Subcutaneous abdominal adipose tissue (tissue), 5 donors: ENCODE measurements at regions not wholly inside any gene's neighbourhood (a gene's known extent, or its start where the extent isn't known, plus 50 kb on each side); places are given as distances from the start of the nearest gene placed in this dataset.

Source experiments
- H3K27ac ChIP-seq: one replicate; pipeline ENCODE4 v1.7.0; 2013; ENCODE audit warnings: low read depth, mild to moderate bottlenecking, inconsistent platforms, low read length, moderate library complexity
- H3K27me3 ChIP-seq, 5 donors: one replicate each; pipeline ENCODE4 v1.7.0; 2013; ENCODE audit warnings: low read length in 5 of 5, inconsistent platforms in 1 of 5; ENCODE audit not compliant: control insufficient read depth in 5 of 5, insufficient read depth in 4 of 5
- H3K36me3 ChIP-seq, 5 donors: one replicate each; pipeline ENCODE4 v1.7.0; 2013; ENCODE audit warnings: low read length in 5 of 5; ENCODE audit not compliant: control insufficient read depth in 5 of 5, insufficient read depth in 5 of 5
- H3K4me1 ChIP-seq, 5 donors: one replicate each; pipeline ENCODE4 v1.7.0; 2013; ENCODE audit warnings: low read length in 5 of 5, mild to moderate bottlenecking in 3 of 5, moderate library complexity in 1 of 5; ENCODE audit not compliant: control insufficient read depth in 5 of 5, insufficient read depth in 5 of 5
- H3K4me3 ChIP-seq, 5 donors: one replicate each; pipeline ENCODE4 v1.7.0; 2013; ENCODE audit warnings: low read length in 5 of 5, low read depth in 1 of 5
- H3K9ac ChIP-seq, 5 donors: one replicate each; pipeline ENCODE4 v1.7.0; 2013; ENCODE audit warnings: low read length in 5 of 5, mild to moderate bottlenecking in 4 of 5, moderate library complexity in 3 of 5
- H3K9me3 ChIP-seq, 5 donors: one replicate each; pipeline ENCODE4 v1.7.0; 2013; ENCODE audit warnings: low read length in 5 of 5; ENCODE audit not compliant: control insufficient read depth in 5 of 5
- donor health status: healthy.
- donor health status: healthy.
- donor health status: healthy.
- donor health status: healthy.
- donor health status: healthy.

GRCh38 chr10:123535386-123535785 lies 130.8 kb upstream of the GPR26 start:
- Histone ChIP-seq H3K4me1 (peaks cover 0 to 13% (median 0%) of the 10 kb centered on the region in 5 donors), H3K36me3 (no peaks in the 10 kb centered on the region), H3K27me3 (peaks cover 0 to 11% (median 4%) of the 10 kb centered on the region in 5 donors), H3K9me3 (peaks cover 0 to 5% (median 0%) of the 10 kb centered on the region in 5 donors), H3K9ac (no peak overlapping the region), H3K4me3 (no peak overlapping the region), H3K27ac (no peak overlapping the region)

DNA sequence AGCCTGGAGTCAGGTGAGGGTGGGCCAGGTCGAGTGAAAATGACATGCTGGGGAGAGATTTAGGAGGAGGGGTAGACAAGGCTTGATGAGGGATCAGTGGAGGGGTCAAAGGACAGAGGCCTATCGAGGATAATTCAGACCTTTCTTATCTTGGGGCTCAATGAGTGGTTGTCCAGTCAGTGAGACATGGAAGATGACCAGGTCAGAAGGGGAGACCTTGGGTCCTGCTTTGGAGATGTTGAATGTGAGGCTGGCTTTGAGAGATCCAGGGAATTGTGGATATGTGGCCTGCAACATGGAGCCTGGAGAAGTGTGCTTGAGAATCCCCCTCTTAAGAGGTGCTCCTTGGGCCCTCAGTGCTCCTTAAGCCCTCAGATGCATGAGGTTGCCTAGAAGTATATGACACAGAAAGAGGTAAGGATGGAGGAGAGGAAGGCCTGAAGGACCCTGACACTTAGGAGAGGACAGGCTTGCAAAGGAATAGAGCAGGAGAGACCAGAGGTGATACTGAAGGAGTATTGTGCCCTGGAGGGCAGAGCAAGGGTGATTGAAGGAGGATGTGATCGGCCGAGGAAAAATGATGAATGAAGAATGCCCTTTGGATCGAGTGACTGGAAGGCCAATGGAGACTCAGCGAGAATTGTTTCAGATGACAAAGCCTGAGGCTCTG lies 129.8 kb upstream of the GPR26 start:
- H3K4me1 ChIP-seq = peaks cover 0 to 13% (median 0%) of the 10 kb centered on the region in 5 donors
- no peaks in the 10 kb centered on the region for H3K36me3 ChIP-seq
- H3K27ac ChIP-seq = no peak overlapping the region
- peaks cover 0 to 12% (median 4%) of the 10 kb centered on the region in 5 donors for H3K27me3 ChIP-seq
- no peak overlapping the region for H3K9ac ChIP-seq
- H3K9me3 ChIP-seq = peaks cover 0 to 4% (median 0%) of the 10 kb centered on the region in 5 donors
- no peak overlapping the region for H3K4me3 ChIP-seq

DNA sequence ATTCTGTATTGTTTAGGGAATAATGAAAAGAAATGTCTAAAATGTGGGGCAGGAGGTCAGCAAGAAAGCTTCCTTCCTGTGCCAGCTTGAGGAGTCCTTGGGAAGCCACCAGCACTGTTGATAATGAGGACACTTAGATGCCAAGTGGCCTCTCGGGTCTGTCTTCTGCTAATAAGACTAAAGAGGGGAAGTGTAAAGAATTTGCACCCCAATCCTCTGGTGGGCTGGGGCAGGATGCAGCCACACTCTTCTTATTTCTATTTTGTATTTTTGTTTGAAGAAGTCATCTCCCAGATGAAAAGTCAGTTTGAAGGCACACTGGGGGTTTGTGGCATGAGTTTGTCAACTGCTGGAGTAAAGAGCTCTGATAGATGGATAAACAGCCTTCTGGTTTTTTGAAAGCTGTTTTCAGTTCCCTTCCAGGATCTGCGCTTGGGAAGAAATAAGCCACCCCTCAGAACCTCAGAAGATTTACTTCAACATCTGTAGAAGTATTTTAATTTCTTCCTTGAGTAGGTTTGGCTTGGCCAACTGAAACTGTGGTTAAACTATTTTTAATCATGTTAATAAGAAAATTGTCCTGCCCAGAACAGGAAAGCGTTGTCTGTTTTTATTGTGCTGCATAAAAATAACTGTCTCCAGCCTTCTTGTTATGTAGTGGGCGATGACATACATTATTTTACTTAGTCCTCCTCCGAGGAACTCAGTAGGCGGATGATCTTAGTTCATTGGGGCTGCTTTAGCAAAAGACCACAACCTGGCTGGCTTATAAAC lies 128.8 kb upstream of the GPR26 start:
- Histone ChIP-seq H3K4me1 (peaks cover 0 to 13% (median 0%) of the 10 kb centered on the region in 5 donors), H3K27ac (no peak overlapping the region), H3K4me3 (no peak overlapping the region), H3K36me3 (no peaks in the 10 kb centered on the region), H3K9ac (no peak overlapping the region), H3K9me3 (peaks cover 0 to 3% (median 0%) of the 10 kb centered on the region in 5 donors), H3K27me3 (peaks cover 0 to 12% (median 4%) of the 10 kb centered on the region in 5 donors)

DNA sequence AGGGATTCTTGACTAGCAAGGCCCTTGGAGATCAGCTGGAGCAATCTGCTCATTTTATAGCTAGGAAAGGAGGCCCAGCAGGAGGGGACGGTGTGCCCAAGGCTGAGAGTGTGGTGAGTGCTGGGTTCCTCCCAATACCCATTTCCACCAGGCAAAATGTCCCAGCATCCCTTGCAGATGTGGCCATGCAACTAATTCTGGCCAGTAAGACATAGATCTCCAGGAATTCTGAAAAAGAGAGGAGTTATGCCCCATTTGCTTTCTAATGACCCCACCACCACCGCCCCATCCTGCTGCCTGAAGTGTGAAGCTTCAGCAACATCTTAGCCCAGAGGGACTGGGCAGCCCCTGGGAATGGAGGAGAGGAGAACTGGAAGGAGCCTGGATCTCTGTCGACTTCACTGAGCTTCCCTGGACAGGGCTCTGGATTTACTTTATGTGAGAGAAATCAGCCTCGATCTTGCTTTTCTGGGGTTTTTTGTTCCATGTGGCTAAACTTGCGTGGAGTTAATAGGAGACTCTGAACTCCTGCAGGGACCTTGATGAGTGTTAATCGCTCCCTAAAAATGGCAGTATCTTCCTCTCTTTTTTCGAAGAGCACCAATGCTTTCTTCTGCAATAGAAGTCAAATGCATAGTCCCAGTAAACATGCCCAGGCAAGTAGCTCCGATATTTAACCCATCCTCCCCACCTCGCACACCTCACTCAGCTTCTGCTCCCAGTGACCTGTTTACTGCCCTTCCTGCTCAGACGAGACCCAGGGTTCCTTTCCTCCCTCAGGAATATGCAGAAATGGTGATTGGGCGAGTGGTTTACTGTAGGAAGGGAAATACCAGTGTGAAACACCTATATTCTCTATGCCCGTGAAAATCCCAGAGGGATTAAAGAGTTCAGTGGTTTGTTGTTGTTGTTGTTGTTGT lies 127.5 kb upstream of the GPR26 start:
- H3K9me3 ChIP-seq = no peaks in the 10 kb centered on the region
- peaks cover 0 to 12% (median 4%) of the 10 kb centered on the region in 5 donors for H3K27me3 ChIP-seq
- H3K4me3 ChIP-seq = no peak overlapping the region
- peaks cover 0 to 13% (median 0%) of the 10 kb centered on the region in 5 donors for H3K4me1 ChIP-seq
- H3K36me3 ChIP-seq = no peaks in the 10 kb centered on the region
- H3K9ac ChIP-seq = no peak overlapping the region
- no peak overlapping the region for H3K27ac ChIP-seq

DNA sequence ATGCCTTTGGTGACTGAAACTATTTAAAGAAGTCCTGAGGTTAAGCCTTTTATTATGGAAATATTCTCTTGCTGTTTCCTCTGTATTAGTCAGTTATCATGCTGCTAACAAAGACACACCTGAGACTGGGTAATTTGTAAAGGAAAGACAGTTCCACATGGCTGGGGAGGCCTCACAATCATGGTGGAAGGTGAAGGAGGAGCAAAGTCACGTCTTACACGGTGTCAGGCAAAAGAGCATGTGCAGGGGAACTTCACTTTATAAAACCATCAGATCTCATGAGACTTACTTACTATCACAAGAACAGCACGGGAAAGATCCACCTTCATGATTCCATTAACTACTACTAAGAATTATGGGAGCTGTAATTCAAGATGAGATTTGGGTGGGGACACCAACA lies 121.2 kb upstream of the GPR26 start:
- peaks cover 0 to 4% (median 0%) of the 10 kb centered on the region in 5 donors for H3K9me3 ChIP-seq
- H3K27me3 ChIP-seq = peaks cover 0 to 14% (median 2%) of the 10 kb centered on the region in 5 donors
- no peak overlapping the region for H3K9ac ChIP-seq
- H3K27ac ChIP-seq = no peak overlapping the region
- no peak overlapping the region for H3K4me3 ChIP-seq
- no peaks in the 10 kb centered on the region for H3K36me3 ChIP-seq
- no peaks in the 10 kb centered on the region for H3K4me1 ChIP-seq

DNA sequence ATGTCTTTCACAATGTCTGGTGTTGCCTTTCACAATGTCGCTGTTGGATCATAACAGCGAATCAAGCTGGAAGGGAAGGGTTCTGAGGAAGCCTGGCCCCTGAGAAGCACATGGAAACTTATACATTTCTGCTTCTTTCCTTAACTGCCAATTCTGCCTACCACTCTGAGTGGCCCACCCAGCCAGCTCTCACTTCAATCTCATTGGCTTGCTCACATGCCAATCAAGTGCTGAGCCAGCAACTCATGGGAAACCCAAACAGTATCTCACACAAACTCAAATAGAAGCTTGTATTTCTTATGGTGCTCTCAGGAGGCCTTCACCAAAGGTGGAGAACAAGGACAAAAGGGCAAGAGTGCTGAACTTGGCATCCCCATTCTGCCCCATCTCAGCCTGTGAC lies 117.4 kb upstream of the GPR26 start:
- H3K4me3 ChIP-seq = no peak overlapping the region
- H3K4me1 ChIP-seq = no peaks in the 10 kb centered on the region
- H3K36me3 ChIP-seq = no peaks in the 10 kb centered on the region
- H3K9me3 ChIP-seq = peaks cover 0 to 4% (median 0%) of the 10 kb centered on the region in 5 donors
- H3K27ac ChIP-seq = no peak overlapping the region
- H3K9ac ChIP-seq = no peak overlapping the region
- H3K27me3 ChIP-seq = peaks cover 0 to 21% (median 10%) of the 10 kb centered on the region in 5 donors

DNA sequence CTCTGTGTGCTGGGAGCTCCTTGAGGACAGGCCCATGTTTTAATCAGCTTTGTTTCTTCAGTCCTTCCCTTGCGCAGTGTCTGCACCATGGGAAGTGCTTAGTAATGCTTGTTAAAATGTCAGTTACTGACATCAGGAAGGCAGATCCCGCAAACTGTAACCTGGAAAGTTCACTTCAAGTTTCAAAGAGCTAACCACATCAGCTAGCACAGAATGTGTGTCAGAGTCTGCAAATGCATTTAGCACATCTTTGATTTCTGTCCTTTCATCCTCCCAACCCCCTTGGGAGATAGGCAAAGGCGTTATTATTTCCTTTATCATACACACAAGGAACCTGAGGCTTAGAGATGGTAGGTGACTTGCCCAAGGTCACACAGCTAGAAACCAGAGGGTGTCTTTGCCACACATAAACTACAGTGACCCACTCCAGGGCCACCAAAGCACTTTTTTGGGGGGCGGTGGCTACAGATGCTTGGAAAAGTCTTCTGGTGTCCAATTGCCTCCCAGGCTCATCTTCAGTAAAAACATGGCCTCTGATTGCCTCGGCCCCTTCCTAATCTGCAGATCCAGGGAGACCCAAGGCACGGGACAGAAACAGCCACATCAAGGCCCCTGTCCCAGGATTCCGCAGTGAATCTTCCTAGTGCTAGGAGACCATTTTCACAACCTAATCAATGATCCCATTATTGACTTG lies 116.2 kb upstream of the GPR26 start:
- Histone ChIP-seq H3K27ac (no peak overlapping the region), H3K27me3 (peaks cover 0 to 21% (median 10%) of the 10 kb centered on the region in 5 donors), H3K36me3 (no peaks in the 10 kb centered on the region)

GRCh38 chr10:123550675-123551096 lies 115.5 kb upstream of the GPR26 start:
- Histone ChIP-seq H3K4me3 (no peak overlapping the region), H3K4me1 (no peaks in the 10 kb centered on the region), H3K36me3 (no peaks in the 10 kb centered on the region), H3K9me3 (no peaks in the 10 kb centered on the region), H3K27me3 (peaks cover 0 to 24% (median 12%) of the 10 kb centered on the region in 5 donors), H3K9ac (no peak overlapping the region), H3K27ac (no peak overlapping the region)

More for the DNA sequence above, 116.2 kb upstream of the GPR26 start:
- Histone ChIP-seq H3K4me1 (no peaks in the 10 kb centered on the region), H3K4me3 (no peak overlapping the region), H3K9ac (no peak overlapping the region), H3K9me3 (peaks cover 0 to 2% (median 0%) of the 10 kb centered on the region in 5 donors)

DNA sequence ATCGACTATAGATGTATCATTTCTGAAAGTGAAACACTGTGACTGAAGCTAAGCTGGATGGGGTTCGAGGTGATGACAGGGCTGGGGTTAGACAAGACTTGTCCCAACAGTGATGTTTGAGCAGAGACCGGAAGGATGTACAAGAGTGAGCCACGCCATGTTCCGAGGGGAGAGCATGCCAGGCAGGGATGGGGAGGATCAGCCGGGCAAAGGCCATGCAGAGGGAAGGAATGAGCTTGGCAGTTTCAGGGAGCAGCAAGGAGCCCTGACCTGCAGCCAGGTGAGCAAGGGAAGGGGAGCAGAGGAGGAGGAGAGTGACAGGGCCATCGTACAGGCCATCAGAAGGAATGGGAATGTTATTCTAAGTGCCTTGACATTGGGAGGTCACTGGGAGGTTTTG lies 114.9 kb upstream of the GPR26 start:
- Histone ChIP-seq H3K9me3 (no peaks in the 10 kb centered on the region), H3K9ac (no peak overlapping the region), H3K4me1 (no peaks in the 10 kb centered on the region), H3K36me3 (no peaks in the 10 kb centered on the region), H3K4me3 (no peak overlapping the region), H3K27me3 (peaks cover 2 to 29% (median 18%) of the 10 kb centered on the region in 5 donors), H3K27ac (no peak overlapping the region)
